T-helper 2 cell treated with Interferon-gamma antibody and Interleukin-4, amounts not matched to agents 100 ng/mL and 5 ng/mL, for 36 hours (primary cell): ENCODE measurements at regions not wholly inside any gene's neighbourhood (a gene's known extent, or its start where the extent isn't known, plus 50 kb on each side); places are given as distances from the start of the nearest gene placed in this dataset.

Source experiments
- intact Hi-C: fragments of 100-400 bp; cut with micrococcal nuclease; formaldehyde crosslinking; loops from one replicate; pipeline ENCODE4 v1.15.1; 2023

DNA sequence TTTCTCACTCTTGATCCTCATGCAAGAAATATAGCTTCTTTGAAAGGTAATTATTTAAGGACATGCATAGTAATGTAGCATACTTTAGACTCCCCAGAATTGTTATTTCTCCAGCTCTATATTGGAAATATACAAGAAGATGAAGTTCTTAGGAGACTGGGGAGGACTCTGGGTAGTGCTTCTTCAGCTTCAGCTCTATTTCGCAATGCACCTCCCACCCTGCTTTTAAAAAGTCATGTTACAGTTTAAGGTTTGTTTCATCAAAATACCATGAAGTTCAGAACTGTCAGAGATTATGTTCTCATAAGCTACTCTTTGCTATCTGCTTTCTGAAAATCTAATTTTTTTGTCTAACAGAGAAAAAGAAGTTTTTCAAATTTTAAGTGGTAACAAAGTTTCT lies 586.2 kb upstream of the ADGRL4 start:
- intact Hi-C loops: no loop called here

DNA sequence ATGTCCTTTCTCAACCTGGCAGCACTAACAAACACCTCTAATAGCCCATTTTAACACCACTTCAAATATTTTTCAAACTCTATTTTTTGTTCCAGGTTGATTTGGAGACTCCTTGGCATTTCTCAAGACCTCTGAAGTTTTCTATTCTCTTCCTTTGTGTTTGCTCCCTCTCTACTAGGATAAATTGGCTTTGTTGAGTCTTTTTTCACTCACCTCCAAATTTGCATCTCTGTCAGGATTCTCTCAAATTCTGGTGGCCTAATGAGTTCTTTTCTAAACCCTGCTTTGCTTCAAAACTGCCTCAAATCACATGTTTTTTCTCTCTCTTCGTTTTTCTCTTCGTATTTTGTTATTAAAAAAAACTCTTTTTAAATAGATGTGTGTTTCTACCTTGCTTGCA lies 582.2 kb upstream of the ADGRL4 start:
- intact Hi-C loops: no loop called here

DNA sequence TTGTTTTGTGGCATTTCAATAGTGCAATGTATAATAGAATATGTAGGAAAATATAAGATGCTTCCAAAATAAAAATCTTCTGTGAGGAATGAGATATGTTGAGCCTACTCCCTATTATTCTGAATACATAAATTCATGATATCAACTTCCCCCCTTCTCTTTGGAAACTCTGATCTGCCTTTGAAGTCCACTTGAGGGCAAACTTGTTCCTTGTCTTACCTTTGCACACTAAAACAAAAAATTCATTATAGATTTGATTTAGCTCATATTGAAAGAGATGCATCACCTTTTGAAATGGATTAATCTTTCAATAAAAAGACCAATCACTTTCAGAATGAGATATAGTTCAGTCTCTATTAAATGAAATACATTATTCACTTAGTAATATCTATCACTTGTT lies 580.7 kb upstream of the ADGRL4 start:
- intact Hi-C loops: no loop called here

DNA sequence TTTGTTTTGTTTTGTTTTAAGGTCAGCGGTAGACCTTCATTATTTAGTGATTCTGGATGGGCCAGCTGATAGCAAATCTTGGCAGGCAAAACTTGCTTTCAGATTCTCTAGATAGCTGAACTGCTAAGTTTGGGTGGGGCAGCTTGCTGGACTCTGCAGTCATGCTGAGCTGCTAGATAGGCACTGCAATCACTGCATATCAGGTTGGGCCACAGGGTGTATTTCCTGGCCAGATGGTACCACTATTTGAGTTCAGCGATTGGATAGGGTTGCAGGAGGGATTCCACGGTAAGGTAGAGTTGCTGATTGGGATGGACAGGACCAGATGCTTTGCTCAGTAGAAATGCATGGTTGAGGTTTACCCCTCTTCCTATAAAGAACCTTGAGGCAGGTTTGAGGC lies 579.3 kb upstream of the ADGRL4 start:
- intact Hi-C loops: no loop called here

DNA sequence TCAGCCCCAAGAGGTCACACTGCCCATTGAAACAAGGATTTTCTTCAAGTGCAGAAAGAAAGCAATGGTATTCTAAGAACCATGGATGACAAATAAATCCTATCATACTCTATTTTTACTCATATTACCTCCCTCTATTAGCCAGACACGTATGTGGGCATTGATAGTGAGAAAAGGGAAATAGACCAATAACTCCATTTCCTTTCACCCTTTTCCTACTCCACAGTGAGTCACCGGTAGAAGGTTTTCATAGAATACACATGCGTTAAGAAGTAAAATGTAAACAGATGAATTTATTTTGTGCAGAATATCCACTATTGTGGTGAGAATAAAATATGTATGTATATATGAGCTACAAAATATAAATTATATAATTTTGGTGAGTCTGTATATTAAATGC lies 568.9 kb upstream of the ADGRL4 start:
- intact Hi-C loops: no loop called here

DNA sequence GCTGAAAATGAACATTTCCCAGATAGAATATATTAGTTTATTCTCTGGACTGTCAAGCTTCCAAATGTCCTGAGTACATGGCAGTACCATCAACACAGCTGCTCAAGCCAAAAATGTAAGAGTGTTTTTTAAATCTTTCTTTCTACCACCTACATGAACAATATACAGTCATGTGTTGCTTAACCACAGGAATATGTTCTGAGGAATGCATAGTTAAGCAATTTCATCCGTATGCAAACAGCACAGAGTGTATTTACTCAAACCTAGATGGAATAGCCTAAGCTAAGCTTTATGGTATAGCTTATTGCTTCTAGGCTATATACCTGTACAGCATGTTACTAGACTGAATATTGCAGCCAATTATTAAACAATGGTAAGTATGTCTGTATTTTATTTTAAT lies 561.9 kb upstream of the ADGRL4 start:
- intact Hi-C loops: no loop called here

DNA sequence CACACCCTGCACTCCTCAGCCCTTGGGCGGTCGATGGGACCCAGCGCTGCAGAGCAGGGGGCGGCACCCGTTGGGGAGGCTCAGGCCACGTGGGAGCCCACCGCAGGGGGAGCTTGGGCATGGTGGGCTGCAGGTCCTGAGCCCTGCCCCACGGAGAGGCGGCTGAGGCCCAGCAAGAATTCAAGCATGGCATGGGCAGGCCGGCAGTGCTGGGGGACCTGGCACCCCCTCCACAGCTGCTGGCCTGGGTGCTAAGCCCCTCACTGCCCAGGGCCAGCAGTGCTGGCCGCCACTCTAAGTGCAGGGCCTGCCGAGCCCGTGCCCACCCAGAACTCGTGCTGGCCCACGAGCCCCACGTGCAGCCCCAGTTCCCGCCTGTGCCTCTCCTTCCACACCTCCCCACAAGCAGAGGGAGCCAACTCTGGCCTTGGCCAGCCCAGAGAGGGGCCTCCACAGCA lies 555.0 kb upstream of the ADGRL4 start:
- intact Hi-C loops: no loop called here

DNA sequence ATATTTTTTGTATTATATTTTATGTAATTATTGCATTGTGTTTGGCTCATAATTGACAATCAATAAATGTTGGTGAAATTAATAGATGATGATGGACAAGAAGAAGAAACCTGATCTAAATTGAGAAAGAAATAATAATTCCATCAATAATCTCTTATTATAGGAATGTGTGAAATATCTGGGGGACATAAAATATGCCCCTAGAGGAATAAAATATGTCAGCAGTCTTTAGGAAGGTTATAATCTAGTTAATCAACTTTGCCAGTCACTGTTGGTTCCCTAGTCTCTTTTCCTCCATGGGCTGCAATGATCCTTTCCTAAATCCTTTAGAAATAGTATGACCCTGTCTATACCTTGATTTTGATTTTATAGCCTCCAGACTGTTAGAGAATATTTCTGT lies 549.7 kb upstream of the ADGRL4 start:
- intact Hi-C loops: no loop called here

DNA sequence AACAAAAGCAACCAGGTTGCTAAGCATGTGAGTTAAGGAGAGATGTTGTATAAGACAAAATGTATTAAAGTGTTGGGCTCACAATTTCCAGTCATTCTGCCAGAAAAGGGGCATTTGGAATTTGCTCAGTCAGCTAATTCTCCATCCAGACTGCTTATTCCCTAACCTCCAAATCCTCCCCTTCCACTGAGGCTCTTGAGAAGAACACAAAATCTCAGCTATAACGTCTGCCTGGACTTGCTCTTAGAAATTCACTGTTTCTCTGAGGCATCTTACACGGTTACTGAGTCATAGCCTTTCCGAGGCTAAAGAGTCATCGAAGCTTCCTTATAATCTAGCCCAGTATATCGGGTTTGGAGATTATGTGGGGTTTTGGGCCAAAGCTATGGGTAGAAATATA lies 548.2 kb upstream of the ADGRL4 start:
- intact Hi-C loops: no loop called here

DNA sequence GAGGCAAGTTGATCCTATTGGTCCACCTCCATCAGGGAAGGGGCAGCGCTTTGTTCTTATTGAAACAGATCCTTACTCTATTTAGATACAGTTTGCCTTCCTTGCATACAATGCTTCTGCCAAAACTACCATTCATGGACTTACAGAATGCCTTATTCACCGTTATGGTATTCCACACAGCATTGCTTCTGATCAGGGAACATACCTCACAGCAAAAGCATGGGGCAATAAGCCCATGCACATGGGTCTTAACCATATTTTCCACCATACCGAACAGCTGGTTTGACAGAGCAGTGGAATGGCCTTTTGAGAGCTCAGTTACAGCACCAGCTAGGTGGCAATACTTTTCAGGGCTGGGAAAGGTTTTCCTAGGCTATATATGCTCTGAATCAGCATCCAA lies 544.8 kb upstream of the ADGRL4 start:
- intact Hi-C loops: no loop called here

DNA sequence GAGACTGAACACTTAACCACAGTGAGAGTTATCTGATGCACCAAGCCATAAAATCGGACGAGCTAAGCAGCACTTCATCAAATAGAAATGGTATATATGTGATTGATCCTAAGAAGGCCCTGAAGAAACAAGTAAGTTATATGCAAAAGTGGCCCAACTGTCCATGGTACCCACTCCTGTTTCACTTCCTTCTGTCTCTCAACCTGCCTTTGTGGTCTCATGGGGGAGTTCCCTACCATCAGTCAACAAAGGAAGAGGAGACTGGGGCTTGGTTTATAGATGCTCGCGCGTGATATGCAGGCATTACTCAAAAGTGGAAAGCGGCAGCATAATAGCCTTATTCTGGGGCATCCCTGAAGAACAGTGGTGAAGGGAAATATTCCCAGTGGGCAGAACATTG lies 543.9 kb upstream of the ADGRL4 start:
- intact Hi-C loops: no loop called here

DNA sequence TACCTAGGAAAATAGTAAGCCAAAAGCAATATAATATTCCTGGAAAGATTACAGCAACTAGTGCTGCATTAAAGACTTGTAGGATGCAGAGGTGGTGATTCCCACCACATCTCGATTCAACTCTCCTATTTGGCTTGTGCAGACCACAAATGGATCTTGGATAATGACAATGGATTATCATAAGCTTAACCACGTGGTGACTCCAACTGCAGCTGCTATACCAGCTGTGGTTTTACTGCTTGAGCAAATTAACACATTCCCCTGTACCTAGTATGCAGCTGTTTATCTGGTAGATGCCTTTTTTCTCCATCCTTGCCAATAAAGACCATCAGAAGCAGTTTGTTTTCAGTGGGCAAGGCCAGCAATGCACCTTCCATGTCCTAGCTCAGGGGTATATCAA lies 542.7 kb upstream of the ADGRL4 start:
- intact Hi-C loops: no loop called here

DNA sequence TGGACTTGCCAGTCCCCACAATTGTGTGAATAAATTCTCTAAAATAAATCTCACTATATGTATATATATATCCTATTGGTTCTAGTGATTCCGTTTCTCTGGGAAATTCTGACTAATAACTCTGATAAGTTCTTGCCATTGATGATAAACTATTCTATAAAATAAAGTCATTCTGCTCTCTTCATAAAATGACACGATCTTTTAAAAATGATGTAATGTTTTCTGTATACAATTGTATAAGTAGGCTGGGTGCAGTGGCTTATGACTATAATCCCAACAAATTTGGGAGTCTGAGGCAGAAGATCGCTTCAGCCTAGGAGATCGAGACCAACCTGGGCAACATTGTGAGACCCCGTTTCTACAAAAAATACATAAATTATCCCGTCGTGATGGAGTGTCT lies 541.0 kb upstream of the ADGRL4 start:
- intact Hi-C loops: no loop called here

DNA sequence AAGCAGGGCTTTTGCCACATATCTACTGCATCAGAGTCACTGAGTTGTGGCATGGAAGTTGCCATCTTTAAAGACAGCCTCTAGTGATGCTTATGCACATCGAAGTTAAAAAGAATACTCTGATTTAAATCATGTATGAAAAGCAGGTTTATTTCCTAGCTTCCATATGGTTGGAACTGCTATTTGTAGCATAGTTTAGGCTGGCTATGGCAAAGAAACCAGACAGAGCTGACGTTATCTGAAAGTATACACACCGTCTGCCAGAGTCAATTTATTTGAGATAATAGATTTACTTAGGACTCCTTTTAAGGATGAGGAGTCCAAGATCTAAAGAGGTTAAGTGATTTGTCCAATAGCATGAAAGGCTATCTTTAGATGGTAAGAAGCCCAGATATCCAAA lies 536.9 kb upstream of the ADGRL4 start:
- intact Hi-C loops: no loop called here

DNA sequence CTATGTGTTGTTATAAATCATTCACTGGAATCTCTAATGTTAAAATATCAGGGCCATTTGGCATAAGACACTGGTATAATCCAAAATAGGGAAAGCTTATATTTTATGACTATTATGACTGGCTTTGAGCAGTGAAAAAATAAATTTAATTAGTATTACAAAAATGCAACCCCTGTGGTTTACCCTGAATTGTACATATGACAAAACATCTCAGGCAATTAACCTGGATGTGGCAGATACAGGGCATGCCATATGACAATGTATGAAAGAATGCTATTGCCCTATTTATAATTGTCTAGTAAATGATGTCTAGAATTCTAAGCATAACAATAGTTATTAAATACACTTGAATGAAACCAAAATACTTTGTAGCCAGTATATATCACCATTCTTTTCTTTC lies 532.5 kb upstream of the ADGRL4 start:
- intact Hi-C loops: no loop called here

DNA sequence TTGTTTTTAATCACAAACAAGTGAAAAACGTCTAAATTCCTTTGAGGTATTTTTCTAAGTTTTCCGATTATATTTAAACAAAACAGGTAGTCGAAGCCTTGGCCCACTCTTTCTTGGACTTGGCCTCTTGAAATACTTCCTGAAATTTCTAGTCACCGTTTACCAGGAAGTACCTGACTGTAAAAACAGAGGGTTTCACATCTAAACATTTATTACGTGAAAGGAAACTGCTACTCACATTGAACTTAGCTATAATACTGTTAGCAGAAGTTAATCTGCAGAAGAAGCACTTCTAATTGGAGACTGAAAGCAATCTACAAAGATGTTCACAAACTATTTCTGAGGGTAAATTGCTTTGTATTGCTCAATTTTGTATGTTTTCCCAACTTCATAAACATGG lies 526.0 kb upstream of the ADGRL4 start:
- intact Hi-C loops: no loop called here

DNA sequence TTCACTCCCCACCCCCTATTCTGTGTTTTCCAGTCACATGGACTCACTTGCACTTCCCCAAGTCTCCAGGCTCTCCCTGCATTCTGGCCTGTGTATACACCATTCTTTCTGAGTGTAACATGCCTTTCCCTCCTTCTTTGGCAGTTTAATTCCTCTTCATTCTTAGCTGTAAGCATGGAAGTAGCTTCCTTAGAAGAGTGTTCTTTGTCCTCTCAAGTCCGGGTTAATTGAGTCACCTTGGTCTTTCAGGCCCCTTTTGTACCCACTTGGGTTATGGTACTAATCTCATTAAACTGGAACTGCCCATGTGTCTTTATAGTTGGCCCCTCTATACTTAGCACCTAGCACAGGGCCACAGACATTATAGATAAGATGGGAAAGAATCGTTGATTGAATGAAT lies 525.3 kb upstream of the ADGRL4 start:
- intact Hi-C loops: no loop called here

DNA sequence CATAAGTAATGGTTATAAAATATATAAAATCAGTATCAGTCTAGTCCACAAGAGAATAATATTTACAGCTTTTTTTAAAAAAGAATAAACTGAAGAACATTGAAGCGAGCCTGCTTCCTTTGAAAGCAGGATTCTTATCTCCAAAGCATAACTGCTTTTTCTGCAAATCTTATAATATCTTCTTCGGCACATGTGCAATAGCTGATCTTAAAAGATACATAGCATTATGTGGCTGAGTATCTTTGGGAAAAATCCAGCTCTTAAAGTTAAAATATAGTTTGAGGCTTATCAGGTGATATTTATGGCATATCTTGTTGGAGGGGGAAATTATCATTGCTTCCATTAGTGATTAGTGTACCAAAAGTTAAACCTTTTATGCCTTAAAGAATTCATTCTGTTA lies 523.9 kb upstream of the ADGRL4 start:
- intact Hi-C loops: no loop called here

DNA sequence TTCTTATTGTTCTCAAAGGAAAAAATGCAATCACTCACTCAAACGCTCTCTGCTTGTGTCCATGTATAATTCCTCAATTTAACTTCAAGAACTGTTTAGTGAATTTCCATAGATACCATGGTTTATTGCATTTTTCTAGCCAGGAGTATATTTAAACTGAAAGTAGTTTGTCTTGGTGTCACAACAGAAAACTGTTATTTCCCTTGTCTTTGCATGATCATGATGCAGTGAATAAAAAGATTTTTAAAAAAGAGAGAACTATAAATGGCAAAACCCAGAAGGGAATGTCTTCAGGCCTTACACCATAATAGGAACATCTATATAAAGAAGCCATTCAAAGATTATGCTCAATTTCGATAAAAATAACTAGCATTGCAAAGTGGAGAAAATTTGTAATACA lies 523.5 kb upstream of the ADGRL4 start:
- intact Hi-C loops: no loop called here

DNA sequence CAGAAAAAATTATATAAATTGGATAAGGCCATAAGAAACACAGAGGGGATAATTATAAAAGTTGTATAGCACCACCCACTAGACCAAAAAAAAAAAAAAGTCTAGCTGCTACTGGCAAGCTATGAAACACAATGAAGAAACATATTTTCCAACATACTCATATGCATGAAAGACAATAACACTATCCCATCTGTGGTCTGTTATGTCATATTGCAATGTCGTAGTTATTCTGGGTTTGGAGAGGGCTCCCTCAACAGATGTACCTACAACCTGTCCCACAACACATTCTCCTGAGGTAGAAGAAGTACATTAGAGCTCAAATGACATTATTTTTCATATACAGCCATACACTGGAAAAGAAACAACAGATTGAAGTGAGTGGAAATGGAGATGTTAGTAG lies 517.6 kb upstream of the ADGRL4 start:
- intact Hi-C loops: no loop called here

DNA sequence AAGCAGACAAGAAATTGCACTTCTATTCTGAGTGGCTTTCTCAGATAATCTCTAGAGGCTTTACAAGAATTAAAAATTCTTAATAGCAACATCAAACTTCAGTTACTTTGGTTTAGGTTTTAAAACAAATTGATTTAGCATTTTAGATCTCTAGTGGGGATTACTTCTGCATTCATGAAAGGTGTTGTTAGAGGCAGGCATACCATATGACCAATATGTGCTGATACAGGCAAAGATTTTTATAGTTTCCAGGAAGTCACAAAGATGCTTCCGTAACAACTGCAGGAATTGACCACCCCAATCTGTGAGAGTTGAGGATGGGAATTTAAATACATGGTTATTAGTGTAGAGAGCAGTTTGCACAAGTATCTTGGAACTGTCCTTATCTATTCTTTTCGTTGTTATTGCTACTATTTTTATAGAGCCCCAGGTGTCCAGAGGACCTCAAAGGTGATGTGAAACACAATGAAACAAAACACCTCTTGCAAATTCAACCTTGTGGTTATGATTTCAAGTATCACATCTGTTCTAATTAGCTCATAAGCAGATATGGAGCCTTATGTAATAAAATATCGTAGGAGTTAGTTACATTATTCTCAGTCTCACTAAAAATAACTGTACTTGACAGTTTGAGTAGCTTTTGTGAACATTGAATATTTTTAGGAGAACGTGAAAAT lies 512.7 kb upstream of the ADGRL4 start:
- intact Hi-C loops: no loop called here

DNA sequence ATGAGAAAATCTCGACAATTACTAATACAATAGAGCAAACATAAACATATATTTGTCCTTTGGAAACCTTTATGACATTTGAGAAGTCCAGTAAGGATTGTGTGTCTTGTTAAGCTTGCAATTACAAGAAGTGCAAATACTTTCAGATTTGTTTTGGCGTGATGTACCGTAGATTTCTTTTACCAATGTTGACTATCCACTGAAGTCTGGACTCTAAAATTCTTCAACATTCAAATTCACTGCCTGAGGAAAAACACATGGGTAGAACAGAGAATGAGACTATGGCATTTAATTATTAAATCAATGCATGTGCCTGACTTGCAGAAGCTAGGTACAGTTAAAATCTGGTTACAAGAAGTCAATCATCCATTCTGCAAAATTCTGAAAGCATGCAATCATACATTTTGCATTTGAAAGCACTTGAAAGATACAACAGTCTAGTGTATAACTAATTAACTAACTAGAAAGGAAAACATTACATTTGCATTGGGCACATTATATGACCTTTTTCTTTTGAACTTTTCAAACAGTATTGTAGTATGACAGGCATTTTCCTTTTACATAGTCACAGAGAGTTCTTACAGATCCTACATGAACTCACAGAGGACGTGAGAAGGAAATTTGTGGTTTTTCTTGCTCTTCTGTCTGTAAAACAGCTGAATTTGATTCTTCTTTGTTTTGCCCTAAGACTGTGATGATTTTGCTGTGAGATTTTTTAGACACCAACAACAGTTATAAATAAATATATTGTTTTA lies 511.1 kb upstream of the ADGRL4 start:
- intact Hi-C loops: no loop called here

DNA sequence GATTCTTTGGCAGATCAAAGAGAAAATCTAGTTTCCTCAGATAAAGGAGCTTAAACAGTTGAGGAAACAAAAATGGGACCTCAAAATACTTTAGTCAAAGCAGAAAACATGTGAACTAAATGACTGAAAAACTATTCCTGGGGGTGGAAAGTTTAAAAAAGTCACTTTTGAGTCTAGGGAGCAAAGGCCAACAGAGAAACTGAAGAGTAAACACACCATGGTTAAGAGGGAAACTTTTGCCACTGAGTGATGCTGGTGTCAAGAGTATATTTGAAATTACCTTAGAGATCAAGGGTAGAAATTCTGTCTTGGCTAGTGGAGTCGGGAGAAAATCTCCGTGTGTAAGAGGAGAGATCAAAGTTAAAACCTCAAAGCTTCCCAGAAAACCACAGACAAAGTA lies 501.2 kb upstream of the ADGRL4 start:
- intact Hi-C loops: no loop called here
